ENCODE measurements at regions not wholly inside any gene's neighbourhood (a gene's known extent, or its start where the extent isn't known, plus 50 kb on each side); places are given as distances from the start of the nearest gene placed in this dataset.

DNA sequence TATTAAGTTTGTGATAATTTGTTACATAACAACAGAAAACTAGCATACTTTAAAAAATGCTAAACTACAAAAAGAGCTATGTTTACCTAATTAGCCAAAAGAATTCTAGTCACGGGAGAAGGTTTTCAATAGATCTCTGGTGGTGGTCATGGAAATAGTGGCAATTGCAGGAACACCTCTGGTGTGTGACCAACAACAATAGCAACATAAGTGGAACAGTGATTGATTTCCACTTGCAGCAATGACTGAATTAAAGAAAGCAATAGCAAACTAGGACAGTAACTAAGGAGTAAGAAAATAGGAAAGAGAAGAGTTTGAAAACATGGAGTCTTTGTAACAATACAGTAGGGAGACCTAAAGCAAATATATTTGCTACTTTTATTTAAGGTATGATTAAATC is 171.3 kb upstream of the ADGRL4 start:
- DNase-seq (ENCODE audit: low read depth, low spot score) = no peak

- no peak for DNase-seq (ENCODE audit: low read depth, low spot score)
These were observed 154.5 kb upstream of the ADGRL4 start for GRCh38 chr1:79161077-79161476.

DNA sequence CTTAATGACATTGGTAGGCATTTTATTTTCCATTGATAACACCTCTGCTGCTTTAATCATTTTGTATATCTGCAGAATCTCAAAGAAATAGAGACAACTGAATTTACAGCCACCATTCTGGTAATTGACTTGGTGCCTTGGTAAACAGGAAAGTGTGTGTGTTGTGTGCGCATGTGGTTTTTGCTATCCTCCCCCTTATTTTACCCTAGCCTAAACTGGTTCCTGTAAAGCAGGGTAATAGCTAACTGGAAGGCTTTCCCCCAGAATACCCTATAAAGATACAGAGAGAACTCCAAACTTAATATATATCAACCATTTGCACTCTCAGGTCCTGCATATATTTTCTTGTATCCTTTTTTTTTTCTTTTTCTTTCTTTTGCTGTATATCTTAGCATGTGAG is 149.5 kb upstream of the ADGRL4 start:
- DNase-seq (ENCODE audit: low read depth, low spot score) = no peak

DNA sequence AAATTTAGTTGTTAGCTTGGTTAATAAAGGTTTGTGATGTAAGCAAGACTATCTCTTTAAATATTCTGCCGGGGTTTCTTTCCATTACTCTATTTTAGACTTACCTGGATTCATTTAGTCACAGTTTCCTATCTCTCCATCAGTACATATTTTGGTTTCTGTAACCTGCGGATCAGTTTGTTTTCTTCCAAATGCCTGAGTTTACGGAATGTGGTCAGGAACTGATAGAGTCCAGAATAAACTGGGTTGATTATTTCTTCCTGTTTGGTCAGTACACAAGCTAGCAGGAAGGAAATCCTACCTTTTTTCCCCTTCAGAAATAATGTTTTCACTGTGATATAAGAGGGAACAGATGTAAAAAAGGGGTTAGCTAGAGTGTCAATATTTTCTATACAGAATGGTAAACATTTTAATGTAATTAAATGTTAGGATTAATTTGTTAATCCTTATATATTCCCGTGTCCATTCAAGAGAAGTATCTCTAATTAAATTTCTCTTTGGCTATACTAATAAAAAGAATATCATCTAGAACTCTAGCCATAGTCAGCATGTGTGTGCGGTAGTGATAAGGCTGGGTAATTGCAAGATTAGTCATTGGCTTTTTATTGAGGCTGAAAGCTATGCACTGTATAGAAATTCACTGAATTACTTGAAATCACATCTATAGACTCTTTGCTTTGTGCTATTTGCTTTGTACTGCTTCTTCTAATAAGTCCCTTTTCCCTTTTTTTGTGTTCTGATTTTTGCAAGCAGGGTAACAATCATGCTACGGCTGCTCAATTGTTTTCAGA is 144.7 kb upstream of the ADGRL4 start:
- no peak for DNase-seq (ENCODE audit: low read depth, low spot score)

- DNase-seq (ENCODE audit: low read depth, low spot score) = no peak
These were observed 144.0 kb upstream of the ADGRL4 start for GRCh38 chr1:79150576-79150975.

- DNase-seq (ENCODE audit: low read depth, low spot score) = peak; percentile 4
These were observed 131.7 kb upstream of the ADGRL4 start for GRCh38 chr1:79138227-79138626.

DNA sequence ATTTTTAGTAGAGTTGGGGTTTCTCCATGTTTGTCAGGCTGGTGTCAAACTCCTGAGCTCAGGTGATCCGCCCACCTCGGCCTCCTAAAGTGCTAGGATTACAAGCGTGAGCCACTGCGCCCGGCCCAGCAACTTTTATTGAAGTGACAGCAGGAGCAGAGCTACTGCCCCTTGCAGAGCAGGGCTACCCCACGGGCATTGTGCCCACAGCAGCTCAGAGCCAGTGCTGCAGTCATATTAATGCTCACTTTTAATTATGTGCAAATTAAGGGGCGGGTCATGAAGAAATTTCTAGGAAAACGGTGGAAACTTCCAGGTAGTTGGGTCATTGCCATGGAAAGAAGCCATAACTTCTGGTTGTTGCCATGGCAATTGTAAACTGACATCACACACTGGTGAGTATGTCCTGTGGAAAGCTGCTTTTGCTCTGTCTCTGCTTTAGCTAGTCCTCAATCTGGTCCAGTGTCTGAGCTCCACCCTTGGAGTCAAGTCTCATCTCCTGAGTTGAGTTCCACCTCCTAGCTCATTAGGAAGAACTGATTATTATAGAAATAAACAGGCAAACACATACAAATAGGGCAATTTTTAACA is 127.3 kb upstream of the ADGRL4 start:
- DNase-seq (ENCODE audit: low read depth, low spot score) = no peak

DNA sequence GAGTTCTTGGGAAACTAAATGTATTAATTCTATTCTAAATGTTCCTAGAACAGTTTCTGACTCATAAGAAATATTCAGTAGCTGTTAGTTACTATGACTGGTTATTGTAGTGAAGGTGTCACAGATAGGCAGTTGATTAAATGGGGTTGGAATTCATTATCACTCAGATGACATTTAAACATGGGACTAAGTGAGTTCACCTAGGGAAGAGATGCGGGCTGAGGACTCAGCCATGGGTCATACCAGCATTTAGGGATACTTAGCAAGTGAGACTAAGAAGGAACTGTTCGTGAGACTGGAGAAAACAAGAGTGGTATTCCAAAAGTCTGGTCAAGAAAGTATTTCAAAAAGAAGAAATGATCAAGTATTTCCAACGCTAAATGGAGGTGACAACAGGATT is 125.1 kb upstream of the ADGRL4 start:
- no peak for DNase-seq (ENCODE audit: low read depth, low spot score)

- DNase-seq (ENCODE audit: low read depth, low spot score) = no peak
These were observed 123.4 kb upstream of the ADGRL4 start for GRCh38 chr1:79129914-79130313.

GRCh38 chr1:79128722-79129121 is 122.2 kb upstream of the ADGRL4 start:
- no peak for DNase-seq (ENCODE audit: low read depth, low spot score)

DNA sequence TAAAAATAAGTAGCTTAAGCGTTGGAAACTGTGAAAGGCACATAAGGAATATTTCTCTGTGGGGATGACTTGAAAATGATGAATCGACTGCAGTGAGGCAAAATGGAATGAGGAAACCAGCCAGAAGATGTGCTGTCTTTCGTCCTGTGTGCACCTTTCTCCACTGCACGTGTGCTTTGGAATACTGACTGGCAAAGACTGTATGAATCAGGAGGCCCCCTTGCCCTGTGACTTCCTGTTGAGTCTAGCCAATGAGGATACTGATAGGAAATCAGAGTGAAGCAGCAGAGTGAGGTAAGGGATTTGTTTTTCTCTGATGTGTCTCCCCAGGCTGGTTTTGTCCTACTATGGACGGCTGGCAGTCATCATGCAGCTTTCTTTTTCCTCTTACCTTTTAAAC is 118.2 kb upstream of the ADGRL4 start:
- DNase-seq (ENCODE audit: low read depth, low spot score) = no peak

DNA sequence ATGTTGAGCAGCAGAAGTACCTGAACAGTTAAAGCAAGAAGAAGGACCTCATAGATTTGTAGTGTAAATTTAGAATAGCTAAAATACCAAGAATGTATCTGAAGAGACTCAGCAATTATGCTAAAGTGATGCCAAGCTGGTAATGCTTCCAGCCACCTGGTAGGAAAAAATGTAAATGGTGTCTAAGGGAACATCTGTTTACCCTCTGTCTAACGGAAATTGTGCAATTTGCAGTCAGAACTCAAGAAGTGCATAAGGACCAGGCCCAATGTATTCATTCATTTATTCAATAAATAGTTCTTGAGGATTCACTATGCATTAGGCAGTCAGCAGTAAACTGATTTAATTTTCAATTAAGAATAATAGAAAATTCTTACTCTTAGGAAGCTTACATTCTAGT is 116.0 kb upstream of the ADGRL4 start:
- no peak for DNase-seq (ENCODE audit: low read depth, low spot score)

DNA sequence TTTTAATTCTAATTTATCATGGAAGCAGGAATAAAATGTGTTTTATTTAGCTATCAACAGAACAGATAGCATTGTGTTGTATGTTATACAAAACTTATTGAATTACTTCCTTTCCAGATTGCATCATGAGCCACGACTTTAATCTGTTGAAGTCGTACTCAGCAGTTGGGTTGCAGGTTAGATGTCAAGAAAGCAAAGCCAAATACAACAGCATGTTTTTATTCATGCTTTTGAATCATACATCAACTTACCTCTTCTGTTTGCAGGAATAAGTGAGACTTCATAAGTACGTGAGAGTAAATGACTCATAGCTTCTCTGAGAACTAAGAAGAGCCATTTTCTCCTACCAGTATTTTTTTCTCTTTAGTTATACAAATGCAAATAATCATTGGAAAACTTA is 110.8 kb upstream of the ADGRL4 start:
- DNase-seq (ENCODE audit: low read depth, low spot score) = no peak

DNA sequence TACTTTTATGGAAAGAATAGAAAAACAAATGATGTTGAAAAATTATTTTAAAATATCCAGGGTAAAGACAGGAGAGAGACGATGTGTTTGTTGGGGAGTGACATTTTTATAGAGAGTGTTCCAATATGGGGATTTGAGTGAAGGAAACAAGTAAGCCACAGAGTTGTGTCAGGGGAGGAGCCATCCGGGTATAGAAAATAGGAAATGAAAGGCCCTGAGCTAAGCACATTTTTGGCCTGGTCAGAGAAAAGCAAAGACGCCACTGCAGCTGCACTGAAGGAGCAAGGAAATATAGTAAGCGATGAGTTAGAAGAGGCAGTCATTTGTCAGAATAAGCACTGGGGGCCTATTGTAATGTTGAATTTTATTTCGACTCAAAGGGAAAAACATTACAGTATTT is 107.3 kb upstream of the ADGRL4 start:
- DNase-seq (ENCODE audit: low read depth, low spot score) = no peak

GRCh38 chr1:79110749-79111148 is 104.2 kb upstream of the ADGRL4 start:
- no peak for DNase-seq (ENCODE audit: low read depth, low spot score)

- DNase-seq (ENCODE audit: low read depth, low spot score) = no peak
These were observed 102.9 kb upstream of the ADGRL4 start for GRCh38 chr1:79109445-79109844.

GRCh38 chr1:79105500-79105899 is 99.0 kb upstream of the ADGRL4 start:
- no peak for DNase-seq (ENCODE audit: low read depth, low spot score)

DNA sequence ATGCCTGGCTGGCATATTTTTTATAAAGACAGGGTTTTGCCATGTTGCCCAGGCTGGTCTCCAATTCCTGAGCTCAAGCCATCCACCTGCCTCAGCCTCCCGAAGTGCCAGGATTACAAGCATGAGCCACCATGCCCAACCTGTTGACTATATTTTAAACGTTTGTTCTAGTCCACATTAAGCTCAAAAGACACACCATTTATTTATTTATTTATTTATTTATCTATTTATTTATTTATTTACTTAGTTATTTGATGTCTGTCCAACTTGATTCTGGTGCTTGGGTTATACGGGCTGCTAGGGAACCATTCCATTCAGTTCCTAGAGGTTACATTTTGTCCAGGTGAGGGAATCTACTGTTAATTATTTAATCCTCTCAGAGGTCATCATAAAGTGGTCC is 98.1 kb upstream of the ADGRL4 start:
- no peak for DNase-seq (ENCODE audit: low read depth, low spot score)

- no peak for DNase-seq (ENCODE audit: low read depth, low spot score)
These were observed 93.9 kb upstream of the ADGRL4 start for GRCh38 chr1:79100385-79100784.

DNA sequence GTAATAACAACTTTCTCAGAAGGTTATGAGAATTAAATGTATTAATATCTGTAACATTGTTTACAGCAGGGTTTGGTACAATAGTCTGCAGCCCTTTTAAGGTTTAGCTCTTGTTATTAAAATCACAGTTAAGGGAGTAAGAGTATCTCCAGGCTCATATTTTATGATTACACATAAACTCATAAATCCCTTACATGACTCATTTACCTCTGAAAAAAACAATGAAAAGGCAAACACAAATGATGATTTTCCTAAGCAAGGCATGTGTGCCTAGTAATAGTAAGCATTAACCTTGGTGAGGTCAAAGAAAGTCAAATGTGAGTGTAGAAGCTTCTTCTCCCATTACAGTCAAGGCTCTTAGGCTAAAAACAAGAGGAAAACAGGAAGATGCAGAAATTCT is 84.5 kb upstream of the ADGRL4 start:
- no peak for DNase-seq (ENCODE audit: low read depth, low spot score)

DNA sequence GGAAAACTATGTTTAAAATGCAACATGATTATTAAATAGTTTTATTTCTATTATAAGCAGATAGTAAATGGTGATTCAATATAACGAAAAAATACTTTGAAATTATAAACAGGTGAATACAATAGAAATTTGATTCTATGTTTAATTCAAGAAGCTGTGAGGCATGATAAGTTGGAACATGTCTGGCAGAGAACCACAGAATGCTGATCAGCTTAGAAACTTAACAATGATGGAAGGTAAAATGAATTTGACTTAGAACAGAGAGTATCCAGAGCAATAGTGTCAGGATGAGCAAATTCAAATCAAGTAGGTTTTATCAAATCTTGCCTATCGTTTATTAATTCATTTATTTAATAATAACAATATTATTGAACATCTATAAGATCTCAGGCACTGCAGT is 83.4 kb upstream of the ADGRL4 start:
- no peak for DNase-seq (ENCODE audit: low read depth, low spot score)

GRCh38 chr1:79082233-79082632 is 75.7 kb upstream of the ADGRL4 start:
- DNase-seq (ENCODE audit: low read depth, low spot score) = no peak

DNA sequence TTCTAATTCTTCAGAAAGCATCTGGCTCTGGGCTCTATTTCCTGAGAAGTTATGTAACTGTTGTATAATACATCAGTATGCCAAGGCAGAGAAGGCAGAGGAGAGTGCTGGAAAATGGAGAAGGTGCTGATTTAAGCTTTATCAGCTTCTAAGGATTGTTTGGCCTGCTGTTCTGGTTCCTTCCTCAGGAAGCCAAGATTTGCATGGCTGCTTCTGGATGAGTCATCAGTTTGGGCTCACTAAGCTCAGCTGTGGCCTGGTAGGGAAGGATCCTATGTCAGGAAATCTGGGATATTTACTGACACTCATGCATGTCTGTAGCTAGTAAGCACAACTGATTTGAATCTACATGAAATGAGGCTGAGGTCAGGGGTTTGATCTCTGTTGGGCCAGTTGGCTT is 73.2 kb upstream of the ADGRL4 start:
- DNase-seq (ENCODE audit: low read depth, low spot score) = peak; percentile 60

DNA sequence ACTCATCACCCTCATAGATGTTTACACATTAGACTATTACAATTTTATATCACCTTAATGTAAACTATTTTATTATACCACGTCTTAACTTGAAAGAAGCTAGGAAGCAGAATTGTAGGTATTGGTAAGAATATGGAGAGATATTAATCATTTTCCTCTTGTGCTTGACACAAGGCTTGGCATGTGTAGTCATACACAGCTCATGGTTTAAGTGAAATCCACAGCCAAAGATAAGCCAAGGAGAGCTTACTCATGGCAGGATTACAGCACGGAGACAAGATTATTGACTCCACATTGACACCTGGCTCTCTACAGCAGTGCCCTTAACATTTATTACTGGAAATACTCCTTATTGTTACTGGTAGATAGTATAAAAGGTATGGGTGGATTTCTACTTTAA is 68.4 kb upstream of the ADGRL4 start:
- no peak for DNase-seq (ENCODE audit: low read depth, low spot score)

All from ELF-1 (cell line).